Testis (tissue), 2 donors: ENCODE measurements at regions not wholly inside any gene's neighbourhood (a gene's known extent, or its start where the extent isn't known, plus 50 kb on each side); places are given as distances from the start of the nearest gene placed in this dataset.

Source experiments
- DNase-seq: peaks from one replicate; pipeline ENCODE4 v3.0.0-alpha.2; 2019
- H3K27ac ChIP-seq, 2 donors: fragments of 200-600 bp; sonication (generic); one replicate each; pipeline ENCODE4 v1.5.1; 2019
- H3K27me3 ChIP-seq: fragments of 200-600 bp; sonication (generic); one replicate; pipeline ENCODE4 v1.5.1; 2019
- H3K36me3 ChIP-seq: fragments of 200-600 bp; sonication (generic); one replicate; pipeline ENCODE4 v1.5.1; 2017; ENCODE audit warnings: low read depth; ENCODE audit errors: missing control alignments
- H3K4me1 ChIP-seq: fragments of 200-600 bp; sonication (generic); one replicate; pipeline ENCODE4 v1.5.1; 2019
- H3K4me3 ChIP-seq, 2 donors: fragments of 200-600 bp; sonication (generic); one replicate each; pipeline ENCODE4 v1.5.1; 2017 to 2019
- H3K9me3 ChIP-seq: fragments of 200-600 bp; sonication (generic); one replicate; pipeline ENCODE4 v1.5.1; 2017
- CTCF ChIP-seq, 3 experiments: fragments of 450-650 bp in 2 of 3; fragments of 200-600 bp in 1 of 3; sonication (generic) in 1 of 3; IDR thresholded peaks; one replicate each; pipeline ENCODE4 v1.5.1; 2016 to 2019; ENCODE audit warnings: antibody characterized with exemption in 3 of 3, mild to moderate bottlenecking in 2 of 3, moderate library complexity in 1 of 3
- POLR2A ChIP-seq: fragments of 450-650 bp; IDR thresholded peaks from one replicate; pipeline ENCODE4 v1.6.1; 2017; ENCODE audit warnings: antibody characterized with exemption, mild to moderate bottlenecking, moderate library complexity
- WGBS, 2 donors: methylation state at CpG; one replicate each; pipeline ENCODE4 v1.1.5; 2018; 5-methylcytosine and 5-hydroxymethylcytosine counted together
- intact Hi-C: fragments of 100-400 bp; cut with DNase I; formaldehyde crosslinking; loops from one replicate; pipeline ENCODE4 v1.15.1; 2023; ENCODE audit warnings: low total_unique reads

GRCh38 chr5:97922776-97923175 lies 739.7 kb upstream of the RIOK2 start:
- no peak for DNase-seq
- H3K4me3 ChIP-seq: no peak overlapping the region
- no peaks in the 10 kb centered on the region for H3K9me3 ChIP-seq
- intact Hi-C loops: no loop called here
- 87 to 91% methylated on average over 5 of the region's 5 CpGs for WGBS, 2 donors
- H3K36me3 ChIP-seq: no peaks in the 10 kb centered on the region
- H3K27ac ChIP-seq: no peak overlapping the region
- H3K27me3 ChIP-seq: no peaks in the 10 kb centered on the region
- TF ChIP-seq CTCF (IDR thresholded peaks at IDR 0.05) (no peak), POLR2A (no peak)
- H3K4me1 ChIP-seq: no peaks in the 10 kb centered on the region

- no peak for DNase-seq
- Histone ChIP-seq H3K4me3 (no peak overlapping the region), H3K4me1 (no peaks in the 10 kb centered on the region), H3K27ac (no peak overlapping the region), H3K36me3 (no peaks in the 10 kb centered on the region), H3K9me3 (no peaks in the 10 kb centered on the region), H3K27me3 (no peaks in the 10 kb centered on the region)
- TF ChIP-seq CTCF (IDR thresholded peaks at IDR 0.05) (no peak), POLR2A (no peak)
- intact Hi-C loops: no loop called here
Measured at GRCh38 chr5:97923496-97923895, 740.4 kb upstream of the RIOK2 start.

- no peaks in the 10 kb centered on the region for H3K9me3 ChIP-seq
- no peak for DNase-seq
- H3K4me3 ChIP-seq: no peak overlapping the region
- TF ChIP-seq POLR2A (no peak), CTCF (IDR thresholded peaks at IDR 0.05) (no peak)
- no peak overlapping the region for H3K27ac ChIP-seq
- no peaks in the 10 kb centered on the region for H3K27me3 ChIP-seq
- no peaks in the 10 kb centered on the region for H3K4me1 ChIP-seq
- intact Hi-C loops: no loop called here
- no peaks in the 10 kb centered on the region for H3K36me3 ChIP-seq
- WGBS, 2 donors: 83 to 95% methylated on average over 1 of the region's 1 CpG
Measured at GRCh38 chr5:97923997-97924396, 741.0 kb upstream of the RIOK2 start.

- Histone ChIP-seq H3K27ac (no peak overlapping the region), H3K4me3 (no peak overlapping the region), H3K27me3 (no peaks in the 10 kb centered on the region), H3K36me3 (no peaks in the 10 kb centered on the region), H3K4me1 (no peaks in the 10 kb centered on the region), H3K9me3 (no peaks in the 10 kb centered on the region)
- 80 to 84% methylated on average over 1 of the region's 1 CpG for WGBS, 2 donors
- intact Hi-C loops: no loop called here
- no peak for DNase-seq
- no peak for TF ChIP-seq POLR2A
- no peak for TF ChIP-seq CTCF (IDR thresholded peaks at IDR 0.05)
Measured at GRCh38 chr5:97929383-97929782, 746.3 kb upstream of the RIOK2 start.

- TF ChIP-seq POLR2A: no peak
- TF ChIP-seq CTCF (IDR thresholded peaks at IDR 0.05): no peak
- no peak for DNase-seq
- no peaks in the 10 kb centered on the region for H3K4me1 ChIP-seq
- intact Hi-C loops: no loop called here
- H3K27ac ChIP-seq: no peak overlapping the region
- H3K36me3 ChIP-seq: no peaks in the 10 kb centered on the region
- H3K27me3 ChIP-seq: no peaks in the 10 kb centered on the region
- H3K4me3 ChIP-seq: no peak overlapping the region
- no peaks in the 10 kb centered on the region for H3K9me3 ChIP-seq
Measured at GRCh38 chr5:97931829-97932228, 748.8 kb upstream of the RIOK2 start.
